ENCODE measurements at regions not wholly inside any gene's neighbourhood (a gene's known extent, or its start where the extent isn't known, plus 50 kb on each side); places are given as distances from the start of the nearest gene placed in this dataset.

DNA sequence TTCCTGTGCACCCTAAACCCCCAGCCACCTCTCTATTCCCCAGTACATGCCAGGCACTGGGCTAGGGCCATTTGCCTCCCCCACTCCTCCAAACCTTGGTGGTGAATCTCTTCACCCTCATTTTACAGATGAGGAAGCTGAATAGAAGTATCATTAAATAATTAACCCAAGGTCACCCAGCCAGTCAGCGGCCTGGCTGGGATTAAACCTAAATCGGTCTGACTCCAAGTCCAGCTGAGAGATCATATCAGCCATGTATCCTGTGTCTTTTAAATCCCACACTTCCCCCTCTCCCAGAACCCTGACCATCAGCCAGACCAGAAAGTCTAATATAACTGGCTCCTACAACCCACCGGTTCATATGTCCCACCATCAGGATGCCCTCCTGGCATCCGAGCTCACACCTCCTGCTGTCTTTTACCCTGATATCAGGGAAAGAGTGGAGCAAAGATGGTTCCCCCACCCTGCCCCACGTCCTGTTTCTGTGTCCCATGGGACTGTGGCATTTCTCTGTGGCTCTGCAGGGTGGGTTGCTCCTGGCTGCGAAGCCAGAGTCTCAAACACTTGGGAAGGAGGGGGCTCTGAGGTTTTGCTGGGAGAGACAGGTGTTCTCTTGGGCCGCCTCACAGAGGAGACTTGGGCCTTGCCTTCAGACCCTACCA is 145.3 kb downstream of the VEGFA start:
- Histone ChIP-seq H3K36me3 (ENCODE audit: control insufficient read depth in 1 of 2, insufficient read depth in 2 of 2, low read length in 2 of 2) (no peaks in the 10 kb centered on the region), H4K8ac (ENCODE audit: low read depth, low read length) (no peak overlapping the region), H3K79me2 (ENCODE audit: control insufficient read depth, insufficient read depth, low read length, poor library complexity) (no peaks in the 10 kb centered on the region), H3K27me3 (ENCODE audit: insufficient read depth, low read length) (no peaks in the 10 kb centered on the region), H3K14ac (ENCODE audit: low read length) (no peak overlapping the region), H3K4me2 (ENCODE audit: low read length) (no peak overlapping the region), H3K79me1 (ENCODE audit: low read length) (no peaks in the 10 kb centered on the region), H3K9ac (ENCODE audit: low read length) (no peak overlapping the region), H2BK120ac (ENCODE audit: insufficient read depth, low read length, poor library complexity) (no peak overlapping the region), H2AFZ (ENCODE audit: insufficient read depth, low read length, poor library complexity) (no peak overlapping the region), H3K4ac (ENCODE audit: low read depth, low read length) (no peak overlapping the region), H2BK5ac (ENCODE audit: low read depth, low read length, poor library complexity) (no peak overlapping the region), H4K12ac (ENCODE audit: low read depth, low read length) (no peak overlapping the region), H3K4me3 (ENCODE audit: low read depth, low read length) (no peak overlapping the region), H3K23ac (ENCODE audit: low read length) (no peak overlapping the region), H3K18ac (ENCODE audit: low read length) (no peak overlapping the region), H2AK5ac (ENCODE audit: low read length) (no peak overlapping the region), H3K27ac (ENCODE audit: low read depth, low read length) (no peak overlapping the region), H4K91ac (ENCODE audit: low read depth, low read length) (no peak overlapping the region), H3K4me1 (ENCODE audit: control insufficient read depth in 1 of 2, insufficient read depth in 2 of 2, low read length in 2 of 2) (no peaks in the 10 kb centered on the region), H2BK12ac (ENCODE audit: low read length) (no peak overlapping the region), H3K9me3 (ENCODE audit: insufficient read depth, low read depth, low read length) (no peaks in the 10 kb centered on the region)
- DNase-seq = no peak
- WGBS (ENCODE audit: extremely low coverage, insufficient coverage, insufficient read length) = no CpG with 5 or more reads among the region's 7 CpGs

- no peaks in the 10 kb centered on the region for H3K36me3 ChIP-seq (ENCODE audit: control insufficient read depth in 1 of 2, insufficient read depth in 2 of 2, low read length in 2 of 2)
- H2AFZ ChIP-seq (ENCODE audit: insufficient read depth, low read length, poor library complexity) = no peak overlapping the region
- H2BK12ac ChIP-seq (ENCODE audit: low read length) = no peak overlapping the region
- no peak overlapping the region for H4K91ac ChIP-seq (ENCODE audit: low read depth, low read length)
- no peak overlapping the region for H3K9ac ChIP-seq (ENCODE audit: low read length)
- no peak overlapping the region for H3K14ac ChIP-seq (ENCODE audit: low read length)
- H3K79me2 ChIP-seq (ENCODE audit: control insufficient read depth, insufficient read depth, low read length, poor library complexity) = no peaks in the 10 kb centered on the region
- no CpG with 5 or more reads among the region's 11 CpGs for WGBS (ENCODE audit: extremely low coverage, insufficient coverage, insufficient read length)
- DNase-seq = no peak
- no peaks in the 10 kb centered on the region for H3K4me1 ChIP-seq (ENCODE audit: control insufficient read depth in 1 of 2, insufficient read depth in 2 of 2, low read length in 2 of 2)
- no peak overlapping the region for H4K12ac ChIP-seq (ENCODE audit: low read depth, low read length)
- no peak overlapping the region for H3K23ac ChIP-seq (ENCODE audit: low read length)
- H2AK5ac ChIP-seq (ENCODE audit: low read length) = no peak overlapping the region
- H3K4me3 ChIP-seq (ENCODE audit: low read depth, low read length) = no peak overlapping the region
- no peaks in the 10 kb centered on the region for H3K9me3 ChIP-seq (ENCODE audit: insufficient read depth, low read depth, low read length)
- H3K18ac ChIP-seq (ENCODE audit: low read length) = no peak overlapping the region
- H3K27me3 ChIP-seq (ENCODE audit: insufficient read depth, low read length) = no peaks in the 10 kb centered on the region
- H3K27ac ChIP-seq (ENCODE audit: low read depth, low read length) = no peak overlapping the region
- H3K4ac ChIP-seq (ENCODE audit: low read depth, low read length) = no peak overlapping the region
- no peak overlapping the region for H3K4me2 ChIP-seq (ENCODE audit: low read length)
- H2BK5ac ChIP-seq (ENCODE audit: low read depth, low read length, poor library complexity) = no peak overlapping the region
- no peaks in the 10 kb centered on the region for H3K79me1 ChIP-seq (ENCODE audit: low read length)
- H2BK120ac ChIP-seq (ENCODE audit: insufficient read depth, low read length, poor library complexity) = no peak overlapping the region
- H4K8ac ChIP-seq (ENCODE audit: low read depth, low read length) = no peak overlapping the region
Observed at GRCh38 chr6:43914272-43915147, 144.5 kb downstream of the VEGFA start.

DNA sequence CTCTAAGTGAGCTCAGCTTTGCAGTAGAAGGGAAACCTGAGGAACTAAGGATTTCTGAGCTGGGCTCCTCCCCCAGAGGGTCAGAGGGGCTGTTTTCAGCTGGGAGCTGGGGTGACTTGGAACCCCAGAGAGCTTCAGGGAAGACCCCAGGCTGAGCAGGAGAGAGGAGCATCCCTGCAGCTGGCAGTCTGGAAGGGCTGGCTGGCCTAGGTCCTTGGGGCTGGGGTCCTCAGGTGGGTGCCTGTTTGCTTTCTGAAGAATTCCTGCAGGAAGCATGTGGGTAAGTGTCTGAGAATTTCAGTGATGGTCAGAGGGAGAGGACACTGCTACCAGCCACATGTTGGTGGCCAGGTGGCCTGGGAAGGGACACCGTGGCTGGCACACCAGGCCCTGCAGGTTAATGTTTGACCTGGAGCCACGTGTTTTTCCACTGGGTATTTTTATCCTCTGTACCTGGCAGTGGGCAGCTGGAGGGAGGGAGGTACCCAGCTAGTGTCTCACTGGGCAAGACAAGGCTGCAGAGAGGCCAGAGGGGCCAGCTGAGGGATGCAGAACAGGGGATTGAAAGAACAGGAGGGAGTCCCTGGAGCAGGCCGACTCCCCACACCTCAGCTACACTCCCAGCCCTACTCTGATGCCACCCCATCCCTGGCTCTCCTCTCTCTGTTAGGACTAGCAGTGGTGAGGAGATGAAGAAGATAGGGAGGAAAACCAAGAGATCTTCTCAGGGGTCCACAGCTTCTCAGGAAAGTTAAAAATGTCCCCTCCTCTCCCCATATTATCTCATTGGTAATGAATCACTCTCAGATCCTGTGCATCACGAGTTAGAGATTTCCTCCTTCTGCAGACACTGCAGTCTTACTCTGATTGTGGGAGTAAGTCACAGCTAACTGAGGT is 143.6 kb downstream of the VEGFA start:
- no CpG with 5 or more reads among the region's 4 CpGs for WGBS (ENCODE audit: extremely low coverage, insufficient coverage, insufficient read length)
- no peak for DNase-seq

GRCh38 chr6:43912598-43913371 is 142.8 kb downstream of the VEGFA start:
- Histone ChIP-seq H2BK5ac (ENCODE audit: low read depth, low read length, poor library complexity) (no peak overlapping the region), H3K36me3 (ENCODE audit: control insufficient read depth in 1 of 2, insufficient read depth in 2 of 2, low read length in 2 of 2) (no peaks in the 10 kb centered on the region), H2AK5ac (ENCODE audit: low read length) (no peak overlapping the region), H3K9ac (ENCODE audit: low read length) (no peak overlapping the region), H3K4ac (ENCODE audit: low read depth, low read length) (no peak overlapping the region), H3K9me3 (ENCODE audit: insufficient read depth, low read depth, low read length) (no peaks in the 10 kb centered on the region), H4K91ac (ENCODE audit: low read depth, low read length) (no peak overlapping the region), H3K23ac (ENCODE audit: low read length) (no peak overlapping the region), H3K4me1 (ENCODE audit: control insufficient read depth in 1 of 2, insufficient read depth in 2 of 2, low read length in 2 of 2) (no peaks in the 10 kb centered on the region), H4K8ac (ENCODE audit: low read depth, low read length) (no peak overlapping the region), H2BK12ac (ENCODE audit: low read length) (no peak overlapping the region), H3K4me3 (ENCODE audit: low read depth, low read length) (no peak overlapping the region), H3K27ac (ENCODE audit: low read depth, low read length) (no peak overlapping the region), H4K12ac (ENCODE audit: low read depth, low read length) (no peak overlapping the region), H3K79me2 (ENCODE audit: control insufficient read depth, insufficient read depth, low read length, poor library complexity) (no peaks in the 10 kb centered on the region), H3K27me3 (ENCODE audit: insufficient read depth, low read length) (no peaks in the 10 kb centered on the region), H3K18ac (ENCODE audit: low read length) (no peak overlapping the region), H2BK120ac (ENCODE audit: insufficient read depth, low read length, poor library complexity) (no peak overlapping the region), H3K4me2 (ENCODE audit: low read length) (no peak overlapping the region), H3K14ac (ENCODE audit: low read length) (no peak overlapping the region), H3K79me1 (ENCODE audit: low read length) (no peaks in the 10 kb centered on the region), H2AFZ (ENCODE audit: insufficient read depth, low read length, poor library complexity) (no peak overlapping the region)
- no CpG with 5 or more reads among the region's 14 CpGs for WGBS (ENCODE audit: extremely low coverage, insufficient coverage, insufficient read length)
- DNase-seq = no peak

More for the DNA sequence above, 143.6 kb downstream of the VEGFA start:
- Histone ChIP-seq H3K4me1 (ENCODE audit: control insufficient read depth in 1 of 2, insufficient read depth in 2 of 2, low read length in 2 of 2) (no peaks in the 10 kb centered on the region), H3K9ac (ENCODE audit: low read length) (no peak overlapping the region), H3K9me3 (ENCODE audit: insufficient read depth, low read depth, low read length) (no peaks in the 10 kb centered on the region), H2BK12ac (ENCODE audit: low read length) (no peak overlapping the region), H2BK120ac (ENCODE audit: insufficient read depth, low read length, poor library complexity) (no peak overlapping the region), H3K23ac (ENCODE audit: low read length) (no peak overlapping the region), H4K8ac (ENCODE audit: low read depth, low read length) (no peak overlapping the region), H4K91ac (ENCODE audit: low read depth, low read length) (no peak overlapping the region), H3K27me3 (ENCODE audit: insufficient read depth, low read length) (no peaks in the 10 kb centered on the region), H3K4me3 (ENCODE audit: low read depth, low read length) (no peak overlapping the region), H2BK5ac (ENCODE audit: low read depth, low read length, poor library complexity) (no peak overlapping the region), H3K36me3 (ENCODE audit: control insufficient read depth in 1 of 2, insufficient read depth in 2 of 2, low read length in 2 of 2) (no peaks in the 10 kb centered on the region), H3K14ac (ENCODE audit: low read length) (no peak overlapping the region), H3K4ac (ENCODE audit: low read depth, low read length) (no peak overlapping the region), H3K79me2 (ENCODE audit: control insufficient read depth, insufficient read depth, low read length, poor library complexity) (no peaks in the 10 kb centered on the region), H3K18ac (ENCODE audit: low read length) (no peak overlapping the region), H3K27ac (ENCODE audit: low read depth, low read length) (no peak overlapping the region), H3K4me2 (ENCODE audit: low read length) (no peak overlapping the region), H2AK5ac (ENCODE audit: low read length) (no peak overlapping the region), H2AFZ (ENCODE audit: insufficient read depth, low read length, poor library complexity) (no peak overlapping the region), H3K79me1 (ENCODE audit: low read length) (no peaks in the 10 kb centered on the region), H4K12ac (ENCODE audit: low read depth, low read length) (no peak overlapping the region)

Data from trophoblast cell (in vitro differentiated cells and primary cell).